ENCODE measurements at regions not wholly inside any gene's neighbourhood (a gene's known extent, or its start where the extent isn't known, plus 50 kb on each side); places are given as distances from the start of the nearest gene placed in this dataset.
"Not testable (repeated sequence)": the region's sequence is repeated elsewhere in the genome, so short reads cannot be mapped to it uniquely, and the experiment has no call there.

GRCh38 chr13:68970532-68970931, 1137.1 kb upstream of the ATXN8OS start:
- no peak for DNase-seq (ENCODE audit: low spot score)

GRCh38 chr13:68948586-68948985, 1159.0 kb upstream of the ATXN8OS start:
- no peak for DNase-seq (ENCODE audit: low spot score)

DNA sequence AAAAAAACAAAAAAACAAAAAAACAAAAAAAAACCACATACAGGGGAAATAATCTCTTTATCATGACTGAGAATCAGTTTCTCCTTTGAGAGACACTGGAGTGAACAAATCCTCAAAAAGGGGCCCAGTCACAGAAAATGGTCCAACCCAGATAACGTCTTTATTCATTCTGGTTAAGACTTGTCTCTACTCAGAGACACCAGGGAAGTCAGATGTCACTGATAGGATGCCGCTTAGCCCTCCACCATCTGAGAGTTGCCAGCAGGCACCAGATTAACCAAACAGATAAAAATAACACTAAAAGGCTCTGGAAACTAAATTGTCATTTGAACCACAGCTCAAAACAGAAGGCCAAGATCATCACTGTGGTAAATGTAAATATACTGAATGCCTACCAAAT, 1163.4 kb upstream of the ATXN8OS start:
- DNase-seq (ENCODE audit: low spot score), result no peak

DNA sequence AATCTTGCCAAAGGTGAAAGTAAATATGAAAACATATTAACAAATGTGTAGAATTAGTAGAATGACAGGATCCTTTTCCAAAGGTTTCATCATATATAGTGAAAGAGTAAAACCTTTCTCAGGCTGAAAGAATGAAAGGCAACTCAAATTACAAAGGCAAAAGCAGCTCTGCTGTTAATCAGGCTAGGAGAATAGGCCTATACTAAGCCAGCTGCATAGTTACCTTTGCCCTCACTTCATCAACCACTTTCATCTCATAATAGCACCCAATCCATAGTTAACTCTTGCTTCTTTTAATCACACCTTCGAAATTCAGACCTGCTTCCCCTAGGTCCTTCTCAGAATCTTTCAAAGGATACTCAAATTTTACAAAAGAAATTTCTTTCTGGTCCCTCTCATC, 1167.6 kb upstream of the ATXN8OS start:
- DNase-seq (ENCODE audit: low spot score), result no peak

- DNase-seq (ENCODE audit: low spot score), result no peak
These were observed 1169.0 kb upstream of the ATXN8OS start for GRCh38 chr13:68938639-68939038.

GRCh38 chr13:68929075-68929745, 1178.4 kb upstream of the ATXN8OS start:
- no peak for DNase-seq (ENCODE audit: low spot score)

GRCh38 chr13:68927387-68928026, 1180.1 kb upstream of the ATXN8OS start:
- peak; percentile 52 for DNase-seq (ENCODE audit: low spot score)

DNA sequence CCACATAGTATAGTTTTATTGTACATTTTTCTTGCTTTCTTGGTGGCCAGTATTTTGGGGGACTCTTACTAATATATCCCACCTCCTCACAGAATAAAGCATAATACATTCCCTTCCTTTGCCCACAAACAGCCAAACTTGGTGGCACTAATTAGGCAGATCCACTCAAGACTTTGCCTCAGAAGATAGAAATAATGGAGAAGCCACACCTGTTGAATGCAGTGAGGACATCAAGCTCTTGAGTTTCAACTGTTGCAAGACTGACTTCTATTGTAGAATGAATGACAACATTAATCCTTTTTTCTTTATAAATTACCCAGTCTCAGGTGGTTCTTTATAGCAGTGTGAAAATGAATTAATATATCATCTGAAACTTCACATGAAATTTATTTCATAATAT, 1183.6 kb upstream of the ATXN8OS start:
- DNase-seq (ENCODE audit: low spot score), result no peak

- no peak for DNase-seq (ENCODE audit: low spot score)
These were observed 1198.7 kb upstream of the ATXN8OS start for GRCh38 chr13:68908879-68909278.

DNA sequence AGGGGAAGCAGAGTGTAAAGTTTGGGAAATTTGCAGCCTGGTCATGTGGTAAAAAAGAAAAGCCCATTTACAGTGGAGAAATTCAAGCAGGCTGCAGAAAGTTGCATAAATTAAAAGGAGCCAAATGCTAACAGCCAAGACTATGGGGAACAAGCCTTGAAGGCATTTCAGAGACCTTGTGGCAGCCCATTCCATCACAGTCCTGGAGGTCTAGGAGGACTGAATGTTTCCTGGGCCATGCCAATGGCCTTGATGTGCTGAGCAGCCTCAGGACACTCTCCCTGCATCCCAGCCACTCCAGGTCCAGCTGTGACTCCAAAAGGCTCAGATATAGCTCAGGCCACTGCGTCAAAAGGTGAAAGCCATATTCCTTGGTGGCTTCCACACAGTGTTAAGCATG, 1202.4 kb upstream of the ATXN8OS start:
- DNase-seq (ENCODE audit: low spot score), result no peak

GRCh38 chr13:68897331-68897928, 1210.2 kb upstream of the ATXN8OS start:
- no peak for DNase-seq (ENCODE audit: low spot score)

GRCh38 chr13:68895696-68896095, 1211.9 kb upstream of the ATXN8OS start:
- DNase-seq (ENCODE audit: low spot score), result no peak

DNA sequence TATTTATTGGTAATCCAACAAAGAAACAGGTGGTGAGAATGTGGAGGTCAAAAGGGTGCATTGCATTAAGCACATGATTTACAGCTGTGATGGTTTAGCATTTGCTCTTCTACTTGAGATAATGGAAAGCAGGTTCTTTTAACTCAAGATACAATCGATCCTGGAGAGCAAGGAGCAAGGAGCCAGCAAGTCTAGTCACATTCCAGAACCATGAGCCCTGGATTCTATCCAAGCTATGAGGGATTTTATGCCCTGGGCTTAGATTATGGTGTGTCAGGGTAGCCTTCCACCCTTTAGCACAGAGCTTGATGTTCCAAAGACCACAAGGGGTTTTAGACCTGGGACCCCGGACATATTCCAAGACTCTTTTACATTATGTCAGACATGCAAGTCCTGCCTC, 1213.9 kb upstream of the ATXN8OS start:
- DNase-seq (ENCODE audit: low spot score), result not testable (repeated sequence)

- DNase-seq (ENCODE audit: low spot score), result not testable (repeated sequence)
These were observed 1215.0 kb upstream of the ATXN8OS start for GRCh38 chr13:68892596-68892995.

GRCh38 chr13:68890101-68890500, 1217.5 kb upstream of the ATXN8OS start:
- DNase-seq (ENCODE audit: low spot score), result not testable (repeated sequence)

DNA sequence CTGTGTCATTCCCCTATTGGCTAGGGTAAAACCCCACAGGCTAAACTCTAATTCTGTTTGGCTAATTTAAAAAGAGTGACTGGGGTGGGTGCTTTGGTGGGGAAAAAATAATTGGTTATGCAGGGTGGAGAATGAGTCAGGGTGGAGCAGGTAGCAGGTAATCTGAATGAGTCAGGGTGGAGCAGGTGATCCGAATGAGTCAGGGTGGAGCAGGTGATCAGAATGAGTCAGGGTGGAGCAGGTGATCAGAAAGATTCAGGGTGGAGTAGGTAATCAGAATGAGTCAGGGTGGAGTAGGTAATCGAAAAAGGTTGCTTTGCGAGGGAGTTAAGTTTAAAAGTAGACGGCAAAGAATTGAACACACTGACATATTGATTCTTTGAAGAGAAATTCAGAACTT, 1218.8 kb upstream of the ATXN8OS start:
- DNase-seq (ENCODE audit: low spot score), result no peak

DNA sequence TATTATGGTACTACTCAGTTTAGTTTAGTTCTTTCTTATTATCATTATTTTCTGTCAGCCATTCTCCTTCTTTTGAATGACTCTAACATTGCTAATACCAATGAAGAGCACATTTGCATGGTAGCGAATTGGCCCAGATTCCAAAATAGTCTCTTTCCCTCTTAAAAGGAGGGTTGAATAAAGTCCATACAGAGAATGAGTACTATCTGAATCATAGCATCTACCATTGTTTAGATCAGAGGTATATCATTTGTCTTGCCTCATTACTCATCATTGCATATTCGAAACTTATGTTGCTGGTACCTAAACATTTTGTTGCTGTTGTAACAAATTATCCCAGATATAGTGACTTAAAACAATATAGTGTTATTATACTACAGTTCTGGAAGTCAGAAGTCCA, 1235.3 kb upstream of the ATXN8OS start:
- DNase-seq (ENCODE audit: low spot score), result peak; percentile 0

DNA sequence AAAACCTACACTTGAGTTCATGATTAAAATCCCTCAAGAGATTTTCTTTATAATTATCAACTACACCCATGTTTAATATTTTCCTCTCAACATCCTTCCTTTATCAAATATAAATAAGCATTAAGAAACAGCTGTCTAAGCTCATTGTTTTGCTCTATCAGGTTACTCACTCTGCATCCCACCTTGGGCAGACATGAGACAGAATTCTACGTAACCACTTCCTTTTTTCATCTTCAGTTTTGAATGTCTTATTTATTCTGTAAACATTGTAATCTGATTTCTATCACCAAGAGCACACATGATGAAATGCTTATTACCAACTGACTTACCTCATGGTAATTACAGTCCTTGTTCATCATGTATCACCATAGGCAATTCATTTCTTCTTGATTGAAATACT, 1256.6 kb upstream of the ATXN8OS start:
- no peak for DNase-seq (ENCODE audit: low spot score)

DNA sequence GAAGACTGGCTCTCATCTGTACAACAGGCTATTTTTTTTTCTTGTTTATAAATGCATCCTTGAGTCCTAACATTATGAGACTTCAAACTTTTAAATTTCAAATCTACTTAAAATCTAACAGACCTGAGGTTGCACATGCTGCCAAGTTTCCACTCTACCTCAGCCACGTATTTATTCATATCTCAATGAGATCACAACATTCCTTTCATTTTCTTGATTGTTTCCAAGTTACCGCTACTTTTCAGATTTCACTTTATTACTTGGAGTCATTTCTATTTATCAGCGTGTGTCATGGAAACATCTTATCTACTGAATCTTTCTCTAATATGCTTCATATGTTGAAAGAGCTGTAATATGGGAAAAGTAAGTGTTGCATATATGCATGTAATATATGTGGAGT, 1257.5 kb upstream of the ATXN8OS start:
- peak; percentile 15 for DNase-seq (ENCODE audit: low spot score)

DNA sequence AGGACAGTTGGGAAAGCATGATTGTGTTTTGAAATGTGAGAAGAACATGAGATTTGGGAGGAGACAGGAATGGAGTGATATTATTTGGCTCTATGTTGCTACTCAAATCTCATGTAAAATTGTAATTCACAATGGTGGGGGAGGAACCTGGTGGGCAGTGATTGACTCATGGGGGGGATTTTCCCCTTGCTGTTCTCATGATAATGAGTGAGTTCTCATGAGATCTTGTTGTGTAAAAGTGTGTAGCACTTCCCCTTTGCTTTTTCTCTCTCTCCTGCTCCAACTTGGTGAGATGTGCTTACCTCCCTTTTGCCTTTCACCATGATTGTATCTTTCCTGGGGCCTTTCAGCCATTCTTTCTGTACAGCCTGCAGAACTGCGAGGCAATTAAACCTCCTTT, 1261.0 kb upstream of the ATXN8OS start:
- DNase-seq (ENCODE audit: low spot score), result no peak

GRCh38 chr13:68834375-68834774, 1273.3 kb upstream of the ATXN8OS start:
- no peak for DNase-seq (ENCODE audit: low spot score)

GRCh38 chr13:68816715-68817114, 1290.9 kb upstream of the ATXN8OS start:
- peak; percentile 3 for DNase-seq (ENCODE audit: low spot score)

- no peak for DNase-seq (ENCODE audit: low spot score)
These were observed 1294.3 kb upstream of the ATXN8OS start for GRCh38 chr13:68813180-68813796.
